NCI-H2029 treated with DMSO at 0.1 percent for 48 hours (cell line): ENCODE measurements at regions not wholly inside any gene's neighbourhood (a gene's known extent, or its start where the extent isn't known, plus 50 kb on each side); places are given as distances from the start of the nearest gene placed in this dataset.

Experiments used
- DNase-seq: peaks from one replicate; lab custom pipeline; 2025; lab: John Stamatoyannopoulos, UW

DNA sequence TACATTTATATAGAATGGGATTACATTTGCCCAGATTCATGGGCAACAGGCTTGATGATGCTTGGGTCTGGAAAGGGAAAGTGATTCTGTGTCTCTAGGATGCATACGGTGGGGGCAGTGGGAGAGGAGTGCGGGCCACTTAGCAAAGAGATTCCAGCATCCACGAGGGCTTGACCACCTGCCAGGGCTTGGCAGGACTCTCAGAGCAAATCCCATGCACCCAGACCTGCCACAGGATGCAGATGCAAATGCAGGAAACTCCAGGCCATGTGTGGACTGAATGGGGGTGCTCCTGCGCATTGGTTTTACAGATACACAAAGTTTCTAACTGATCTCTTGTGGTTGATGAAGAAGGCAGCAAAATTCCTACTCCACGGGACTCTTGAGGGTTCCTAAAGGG lies 334.7 kb downstream of the CYRIA start:
- no peak for DNase-seq

DNA sequence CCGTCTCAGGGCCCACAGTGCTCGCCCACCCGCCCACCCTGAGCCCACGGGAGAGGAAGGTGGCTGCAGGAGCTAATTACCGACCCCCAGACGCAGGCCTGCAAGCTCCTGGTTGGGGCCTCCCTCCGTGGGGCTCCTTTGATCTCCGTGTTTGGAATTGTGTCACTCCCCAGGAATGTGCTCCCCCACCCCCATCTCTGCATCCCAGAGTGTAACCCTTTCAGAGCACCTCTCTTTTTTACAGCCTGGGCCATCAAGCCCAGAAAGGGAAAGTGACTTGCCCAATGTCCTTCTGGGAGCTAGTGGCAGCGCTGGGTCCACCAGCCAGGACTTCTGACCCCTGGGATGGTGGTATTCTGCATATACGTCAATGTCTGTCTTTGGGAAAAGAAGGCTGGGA lies 335.1 kb downstream of the CYRIA start:
- no peak for DNase-seq

DNA sequence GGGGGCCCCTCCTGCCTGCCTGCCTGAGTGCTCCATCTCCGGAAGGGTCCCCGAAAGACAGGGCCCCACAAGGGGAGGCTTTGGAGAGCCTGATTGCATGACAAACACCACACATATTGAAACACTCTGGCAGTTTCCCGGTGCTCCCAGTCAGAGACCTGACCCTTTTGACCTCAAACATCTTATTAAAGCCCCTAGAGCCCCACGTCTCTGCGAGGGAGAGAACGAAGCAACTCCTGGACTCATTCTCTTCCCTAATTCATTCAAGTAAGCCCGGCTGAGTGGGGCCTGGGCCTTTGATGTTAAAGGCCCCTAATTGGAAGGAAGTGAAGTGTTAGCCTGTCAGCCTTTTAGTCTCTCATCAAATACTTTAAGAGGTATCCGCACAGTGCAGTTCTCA lies 335.6 kb downstream of the CYRIA start:
- no peak for DNase-seq

DNA sequence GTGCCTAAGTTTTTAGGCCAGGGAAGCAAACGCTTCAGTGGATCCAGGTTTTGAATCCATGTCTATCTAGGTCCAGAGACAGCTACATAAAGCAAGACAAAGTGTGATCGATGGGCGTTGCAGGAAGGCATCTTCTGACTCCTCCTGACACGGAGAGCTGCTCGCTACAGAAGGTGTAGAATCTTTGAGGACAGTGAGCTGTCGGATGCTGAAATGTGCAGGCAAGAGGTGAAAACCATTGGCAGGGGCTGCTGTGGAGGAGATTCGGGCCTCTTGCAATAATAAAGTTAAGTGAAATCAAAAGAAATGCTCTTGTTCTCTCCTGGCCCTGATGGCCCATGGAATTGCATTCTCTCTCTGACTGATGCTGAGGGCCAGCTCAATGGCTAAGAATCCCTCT lies 336.2 kb downstream of the CYRIA start:
- no peak for DNase-seq

DNA sequence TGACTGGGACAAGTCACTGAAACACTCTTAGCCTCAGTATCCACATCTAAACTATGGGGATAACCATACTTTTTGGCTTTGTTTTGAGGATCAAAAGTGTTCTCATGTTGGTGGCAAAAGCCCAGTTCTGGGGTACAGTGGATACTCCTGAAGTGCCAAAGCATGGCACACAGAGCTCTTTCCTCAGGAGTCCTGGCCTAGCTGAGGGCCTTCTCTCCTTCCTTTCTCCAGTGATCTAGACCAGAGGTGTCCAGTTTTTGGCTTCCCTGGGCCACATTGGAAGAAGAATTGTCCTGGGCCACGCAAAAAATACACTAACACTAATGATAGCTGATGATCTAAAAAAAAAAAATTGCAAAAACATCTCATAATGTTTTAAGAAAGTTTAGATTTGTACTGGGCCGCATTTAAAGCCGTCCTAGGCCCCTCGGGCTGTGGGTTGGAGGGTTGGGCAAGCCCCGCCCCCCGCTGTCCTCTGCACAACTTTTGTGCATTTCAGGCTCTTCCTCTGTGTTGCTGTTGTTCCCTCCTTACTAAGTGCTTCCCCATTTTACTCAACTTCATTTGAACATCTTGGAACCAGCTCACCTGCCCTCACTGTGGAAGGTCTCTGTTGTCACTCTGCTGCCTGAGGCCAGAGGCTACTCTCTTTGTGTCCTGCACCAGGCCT lies 337.0 kb downstream of the CYRIA start:
- DNase-seq, result no peak

DNA sequence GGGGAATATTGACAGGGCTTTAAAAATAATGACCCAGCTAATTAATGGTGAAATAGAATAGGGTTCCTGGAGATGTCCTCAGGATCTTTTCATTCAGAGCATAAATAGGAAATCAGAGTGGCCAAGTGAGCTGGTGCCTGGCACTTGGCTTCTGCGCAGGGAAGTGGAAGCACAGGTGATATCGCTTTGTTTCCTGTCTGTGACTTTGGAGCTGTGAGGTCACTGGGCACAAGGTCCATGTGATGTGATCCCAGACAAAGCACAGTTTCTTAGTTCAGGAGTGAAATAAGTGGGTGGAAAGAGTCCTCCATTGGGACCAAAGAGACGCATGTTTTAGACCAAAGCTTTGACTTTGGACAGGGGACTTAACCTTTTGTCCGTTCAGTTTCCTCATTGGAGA lies 338.3 kb downstream of the CYRIA start:
- DNase-seq, result no peak

DNA sequence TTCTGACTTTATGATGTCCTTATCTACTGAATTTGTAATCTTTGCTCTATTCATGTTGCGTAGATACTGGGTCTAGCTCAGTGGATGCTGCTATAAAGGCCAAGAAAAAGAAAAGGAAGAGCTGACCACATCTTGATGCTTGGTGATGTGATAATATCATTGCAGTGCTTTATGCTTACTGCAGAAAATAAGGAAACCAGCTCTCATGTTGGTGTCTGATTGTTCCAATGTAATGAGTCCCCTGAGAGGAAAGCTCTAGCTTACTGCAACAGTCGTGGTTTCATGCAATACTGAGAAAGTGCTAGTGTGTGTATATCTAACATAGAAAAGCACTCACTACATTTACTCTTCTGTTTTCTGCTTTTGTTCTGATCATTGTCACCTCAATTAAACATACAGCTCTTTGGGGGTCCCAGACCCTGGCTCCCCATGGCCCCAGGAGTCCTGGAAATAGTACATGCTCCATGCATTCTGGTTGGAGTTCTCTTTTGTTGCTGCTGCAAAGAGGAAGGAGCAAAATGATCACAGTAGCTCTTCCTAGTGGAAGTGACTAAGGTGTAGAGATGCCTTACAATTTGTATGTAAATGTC lies 338.8 kb downstream of the CYRIA start:
- DNase-seq, result no peak

DNA sequence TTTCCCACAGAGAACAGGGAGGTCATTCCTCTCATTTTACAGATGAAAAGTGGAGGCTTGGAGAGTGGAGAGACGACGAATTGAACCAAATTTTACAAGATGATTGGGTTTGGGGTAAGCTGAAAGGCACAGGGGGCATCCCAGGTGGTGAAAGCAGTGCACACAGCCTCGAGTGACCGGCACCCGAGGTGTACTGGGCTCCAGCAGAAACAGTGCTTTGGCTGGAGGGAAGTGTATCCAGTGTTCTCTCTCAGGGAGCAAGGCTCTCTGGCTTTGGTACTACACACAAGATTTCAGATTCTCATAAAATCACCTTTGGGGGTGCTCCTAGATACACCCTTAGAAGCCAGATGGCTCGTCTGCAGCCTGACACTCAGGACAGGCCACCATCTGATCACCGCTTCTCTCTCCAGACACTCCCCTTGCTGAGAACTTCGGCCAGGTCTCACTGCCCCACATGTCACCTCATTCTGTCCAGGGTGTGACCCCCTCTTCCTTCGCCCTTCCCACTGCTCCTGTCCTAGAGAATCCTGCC lies 339.6 kb downstream of the CYRIA start:
- no peak for DNase-seq

DNA sequence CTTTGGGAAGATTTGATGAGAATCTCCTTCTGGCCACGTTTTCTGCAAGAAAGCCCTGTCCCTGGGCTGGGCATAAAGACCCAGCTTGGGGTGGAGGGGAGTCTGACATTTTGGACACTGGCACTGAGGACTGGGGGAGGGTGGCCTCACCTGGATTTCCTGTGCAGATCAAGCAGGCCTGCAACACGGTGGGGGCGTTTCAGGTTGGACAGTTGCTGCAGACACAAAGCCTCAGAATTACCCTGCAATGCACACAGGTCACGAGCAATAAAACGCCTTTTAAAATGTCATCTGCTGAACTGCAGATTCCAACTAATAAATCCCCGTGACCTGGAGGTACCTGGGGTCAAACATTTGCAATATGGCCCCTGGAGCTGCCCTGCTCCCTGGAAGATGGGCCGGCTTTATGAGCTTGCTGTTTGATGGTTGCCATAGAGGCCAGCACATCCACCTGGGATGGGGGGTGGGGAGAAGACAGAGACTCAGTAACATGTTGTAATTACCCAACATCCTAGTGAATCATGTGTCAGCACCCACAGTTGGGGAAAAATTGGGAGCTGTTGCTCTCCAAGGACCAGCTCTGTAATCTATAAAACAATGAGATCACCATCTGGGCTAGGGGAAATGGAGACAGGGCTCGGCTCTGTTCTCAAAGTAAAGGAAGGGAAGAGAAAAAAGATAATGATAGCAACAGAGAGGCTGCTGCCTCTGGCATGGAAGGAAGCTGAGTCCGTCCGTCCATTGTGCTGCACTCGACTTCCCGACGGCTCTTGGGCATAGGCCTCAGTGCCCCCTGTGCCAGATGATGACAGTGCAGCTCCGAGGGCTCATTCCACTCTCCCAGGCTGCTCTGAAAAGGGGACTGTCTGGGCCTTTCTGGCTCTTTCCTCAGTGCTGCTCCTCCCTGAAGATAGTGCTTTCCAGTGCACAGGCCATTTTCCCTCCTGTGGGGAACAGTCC lies 340.3 kb downstream of the CYRIA start:
- DNase-seq, result no peak

DNA sequence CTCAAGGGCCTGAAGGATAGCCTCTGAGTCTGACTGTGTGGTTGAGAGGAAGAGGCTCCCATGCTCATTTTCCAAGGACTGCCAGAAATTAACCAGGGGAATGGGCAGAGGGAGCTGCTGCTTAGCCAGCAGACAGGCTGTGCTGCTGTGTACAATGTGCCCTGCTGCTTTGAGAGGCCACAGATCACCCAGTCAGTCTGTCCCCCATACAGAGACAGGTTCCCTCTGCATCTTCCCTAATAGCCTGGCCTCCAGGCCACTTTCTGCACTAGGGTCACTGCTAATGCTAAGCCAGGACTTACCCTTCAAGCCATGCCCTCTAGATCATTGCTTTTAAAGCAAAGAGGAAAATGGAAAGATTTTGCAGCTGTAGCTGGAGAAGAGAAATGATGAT lies 341.1 kb downstream of the CYRIA start:
- no peak for DNase-seq

DNA sequence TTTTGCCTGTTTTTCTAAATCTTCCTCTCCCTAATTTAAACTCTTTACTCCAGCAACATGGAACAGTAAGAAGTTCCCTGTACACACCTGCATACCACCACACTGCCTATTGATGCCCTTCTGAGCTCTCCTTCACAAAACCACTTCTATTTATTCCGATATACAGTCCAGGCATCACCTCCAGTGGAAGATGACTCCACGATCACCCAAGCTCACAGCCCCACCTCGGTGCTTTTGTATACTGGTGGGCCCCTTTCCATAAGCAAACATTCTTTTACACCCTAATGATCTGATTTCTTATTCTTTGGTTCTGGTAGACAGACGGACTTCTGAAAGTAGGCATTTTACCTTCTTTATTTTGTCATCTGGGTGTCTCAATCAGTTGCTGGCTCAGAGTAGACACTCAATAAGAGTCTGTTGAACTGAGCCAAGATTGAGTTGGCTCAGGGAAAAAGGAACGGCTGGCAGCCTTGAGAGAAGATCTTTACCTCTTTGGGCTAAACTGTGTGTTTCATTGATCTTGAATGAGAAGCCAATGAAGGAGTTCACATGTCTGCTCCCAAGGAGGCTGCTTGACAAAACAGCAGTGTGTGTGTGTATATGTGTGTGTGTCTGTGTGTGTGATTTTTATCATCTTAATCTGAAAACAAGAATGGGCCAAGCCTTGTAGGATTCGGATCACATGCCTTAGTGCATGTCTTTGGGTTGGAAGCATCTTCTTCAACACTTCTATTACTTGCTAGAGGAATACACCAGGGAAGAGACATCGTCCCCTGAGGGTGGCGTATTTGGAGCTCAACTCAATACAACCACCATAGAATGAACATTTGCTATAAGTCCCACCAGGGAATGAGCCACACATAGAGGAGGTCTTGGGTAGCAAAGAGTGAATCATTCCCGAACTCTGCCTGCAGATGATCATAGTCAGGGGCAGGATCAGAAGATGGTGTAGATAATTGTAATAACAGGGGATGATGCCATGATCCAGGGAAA lies 341.8 kb downstream of the CYRIA start:
- no peak for DNase-seq

DNA sequence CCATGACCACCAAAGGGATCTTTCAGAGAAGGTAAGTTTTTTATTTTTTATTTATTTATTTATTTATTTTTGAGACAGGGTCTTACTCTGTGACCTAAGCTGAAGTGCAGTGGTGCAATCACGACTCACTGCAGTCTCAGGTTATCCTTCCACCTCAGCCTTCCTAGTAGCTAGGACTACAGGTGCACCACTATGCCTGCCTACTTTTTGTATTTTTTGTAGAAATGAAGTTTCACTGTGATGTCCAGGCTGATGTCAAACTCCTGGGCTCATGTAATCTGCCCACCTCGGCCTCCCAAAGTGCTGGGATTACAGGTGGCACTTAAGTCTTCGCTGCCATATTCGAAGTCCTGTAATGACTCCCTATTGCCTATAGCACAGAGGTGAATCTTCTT lies 342.5 kb downstream of the CYRIA start:
- no peak for DNase-seq

DNA sequence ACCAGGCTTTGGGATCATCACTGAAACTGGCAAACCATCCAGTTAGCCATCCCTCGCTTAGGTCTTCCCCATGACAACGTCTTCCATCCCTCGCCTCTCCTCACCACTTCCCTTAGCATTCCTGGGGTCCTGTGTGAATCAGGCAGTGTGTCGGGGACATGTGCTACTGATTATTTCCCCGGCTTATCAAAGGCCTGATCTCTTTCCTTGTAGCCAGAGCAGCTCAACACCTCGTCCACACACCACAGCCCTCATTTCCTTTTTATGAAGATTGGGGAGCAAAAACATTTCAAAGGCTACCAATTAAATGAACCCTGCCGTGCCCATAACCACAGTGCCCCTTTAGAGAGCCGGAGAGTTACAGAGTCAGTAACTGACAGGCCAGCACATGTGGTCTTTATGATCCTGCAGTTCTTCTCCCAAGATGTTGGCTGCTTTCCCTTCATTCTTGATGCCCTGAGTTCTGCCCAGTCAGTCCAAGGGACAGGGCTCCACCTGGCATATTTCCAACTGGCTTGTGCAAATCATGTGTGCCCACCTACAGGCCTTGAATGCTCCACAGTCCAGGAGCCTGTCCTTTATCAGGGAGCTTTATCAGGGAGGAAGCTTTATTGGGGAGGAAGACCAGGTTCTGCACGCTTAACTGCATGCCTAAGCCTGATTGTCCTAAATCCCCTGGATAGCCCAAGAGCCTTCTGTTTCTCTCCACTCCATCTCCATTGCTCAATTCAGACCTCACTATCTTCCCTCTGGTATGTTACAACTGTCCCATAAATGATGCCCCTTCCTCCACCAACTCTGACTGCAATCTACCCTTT lies 343.1 kb downstream of the CYRIA start:
- no peak for DNase-seq

DNA sequence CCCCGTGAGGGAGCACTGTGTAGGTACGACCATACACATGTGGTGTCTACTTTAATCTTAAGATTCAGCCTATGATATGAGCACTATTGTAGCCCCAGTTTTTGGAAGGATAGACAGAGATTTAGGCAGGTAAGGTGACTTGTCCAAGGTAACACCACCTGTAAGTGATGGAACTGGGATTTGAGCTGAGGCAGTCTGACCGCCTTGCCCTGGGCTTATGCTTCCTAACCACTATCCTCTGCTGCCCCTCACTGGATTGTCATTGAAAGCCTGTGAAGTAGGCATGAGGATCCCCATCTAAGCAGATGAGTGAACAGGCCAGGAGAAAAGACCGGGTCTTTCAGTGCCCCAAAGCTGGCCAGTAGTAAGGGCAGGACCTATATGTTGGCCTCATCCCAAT lies 343.8 kb downstream of the CYRIA start:
- DNase-seq, result no peak

DNA sequence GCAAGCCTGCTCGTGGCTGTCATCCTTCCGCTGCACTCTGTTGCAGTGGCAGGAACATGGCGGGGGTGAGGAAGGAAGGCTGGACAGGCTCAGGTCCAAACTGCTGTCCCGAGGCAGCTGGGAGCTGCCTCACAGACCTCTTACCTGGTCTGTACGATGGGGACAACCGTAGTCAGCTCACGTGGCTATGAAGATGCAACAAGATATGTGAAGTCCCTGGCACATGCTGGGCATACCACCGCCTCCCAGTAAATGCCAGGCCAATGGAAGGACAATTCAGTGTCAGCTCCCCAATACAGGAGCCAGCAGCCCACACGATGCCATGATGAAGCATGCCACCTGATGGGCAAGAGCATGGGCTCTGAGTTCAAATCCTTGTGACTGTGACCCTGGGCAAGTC lies 344.4 kb downstream of the CYRIA start:
- no peak for DNase-seq

DNA sequence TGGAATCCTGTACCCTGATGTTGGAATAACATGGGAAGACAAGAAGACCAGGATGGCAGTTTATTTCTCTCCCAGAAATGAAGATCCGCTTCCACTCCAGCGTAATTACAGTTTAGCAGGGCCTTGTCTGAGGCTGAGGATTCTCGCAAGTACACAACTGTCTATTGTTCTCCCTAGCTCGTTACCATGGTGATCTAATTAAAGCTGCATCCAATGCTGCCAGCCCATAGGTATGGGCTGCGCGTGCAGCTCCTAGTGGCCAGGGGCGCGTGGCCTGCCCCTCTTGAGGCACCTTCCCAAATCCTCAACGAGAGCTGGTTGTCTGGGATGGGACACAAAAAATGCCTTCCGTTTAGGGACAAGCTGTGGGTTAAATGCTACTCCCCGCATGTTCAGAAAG lies 344.9 kb downstream of the CYRIA start:
- DNase-seq, result no peak

DNA sequence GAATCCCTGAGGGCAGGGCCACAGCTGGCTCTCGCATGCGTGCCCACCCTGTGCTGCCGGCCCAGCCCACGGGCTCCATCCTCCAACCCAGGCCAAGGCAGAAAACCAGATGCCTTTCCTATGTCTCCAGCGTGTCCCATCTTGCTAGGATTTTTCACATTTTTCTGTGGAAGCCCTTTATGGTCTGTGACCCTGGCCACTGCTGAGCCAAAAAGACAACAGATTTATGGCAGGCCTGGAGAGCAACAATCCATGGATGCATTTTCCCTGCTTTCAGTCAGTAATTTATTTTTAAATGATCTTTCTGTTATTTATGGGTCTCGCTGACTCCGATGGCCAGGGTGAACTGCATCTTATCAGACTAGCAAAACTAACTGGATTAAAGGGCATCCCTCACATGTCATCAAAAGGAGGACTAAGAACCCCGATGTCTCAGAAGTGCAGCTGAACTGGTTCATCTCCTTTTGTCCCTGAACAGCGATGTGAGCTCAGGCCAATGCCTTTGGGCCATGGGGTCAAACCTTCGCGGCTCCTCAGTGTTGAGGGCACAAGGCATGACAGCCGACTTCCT lies 346.0 kb downstream of the CYRIA start:
- DNase-seq, result no peak

DNA sequence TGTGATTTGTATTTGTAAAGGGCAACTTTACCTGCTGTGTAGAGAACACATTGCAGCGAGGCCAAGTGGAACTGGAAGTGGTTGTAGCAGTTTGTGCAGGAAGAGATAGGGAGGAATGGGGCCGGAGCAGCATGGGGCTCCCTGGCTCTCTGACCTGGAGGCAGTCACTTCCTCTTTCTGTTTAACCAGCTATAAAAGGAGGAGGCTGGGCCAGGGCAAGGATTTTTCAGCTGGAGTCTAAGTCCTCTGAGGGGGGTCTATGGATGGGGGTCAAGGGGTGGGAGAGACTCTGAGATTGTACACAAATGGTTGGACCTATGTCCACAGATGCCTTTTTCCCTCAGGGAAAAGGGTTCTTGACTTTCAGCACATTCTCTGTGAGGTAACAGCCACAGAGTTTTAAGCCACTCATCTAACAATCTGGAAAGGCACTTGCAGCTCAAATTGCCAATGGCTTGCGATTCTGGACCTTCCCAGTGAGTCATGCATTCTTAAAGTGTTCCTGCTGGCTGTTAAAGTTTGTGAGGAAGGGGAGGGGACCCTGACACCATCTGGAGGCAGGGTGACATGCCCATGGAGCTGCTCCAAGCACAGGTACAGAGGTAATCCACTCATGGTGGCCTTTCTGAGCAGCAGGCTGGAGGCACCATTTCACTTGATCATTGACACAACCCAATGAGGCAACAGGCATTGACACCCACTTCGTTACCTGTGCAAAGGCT lies 347.0 kb downstream of the CYRIA start:
- no peak for DNase-seq

DNA sequence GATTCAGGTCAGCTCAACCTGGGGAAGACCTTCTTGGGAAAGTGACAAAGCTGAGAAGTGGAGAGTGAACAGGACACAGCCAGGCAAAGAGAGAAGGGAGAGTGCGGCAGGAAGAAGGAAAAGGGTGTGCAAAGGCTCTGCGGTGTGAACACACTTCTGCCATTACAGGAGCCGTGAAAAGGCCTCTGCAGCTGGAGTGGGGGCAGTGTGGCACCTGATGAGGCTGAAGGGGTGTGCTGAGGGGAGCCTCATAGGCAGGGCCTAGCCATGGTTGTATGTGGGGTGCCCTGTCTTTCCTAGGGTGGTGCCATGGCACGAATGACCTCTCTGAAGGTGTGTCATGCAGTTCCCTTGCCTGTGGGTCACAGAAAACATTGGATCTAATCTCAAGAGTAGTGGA lies 347.6 kb downstream of the CYRIA start:
- DNase-seq, result no peak
